Stomach smooth muscle (tissue), 2 donors: ENCODE measurements at regions not wholly inside any gene's neighbourhood (a gene's known extent, or its start where the extent isn't known, plus 50 kb on each side); places are given as distances from the start of the nearest gene placed in this dataset.

Experiments
- H3K27ac ChIP-seq: one replicate; pipeline ENCODE4 v1.7.0; 2013; ENCODE audit warnings: mild to moderate bottlenecking, low read length, inconsistent platforms
- H3K27me3 ChIP-seq, 2 donors: one replicate each; pipeline ENCODE4 v1.7.0; 2013; ENCODE audit warnings: low read length in 2 of 2; ENCODE audit not compliant: insufficient read depth in 2 of 2, control insufficient read depth in 1 of 2
- H3K36me3 ChIP-seq, 2 donors: one replicate each; pipeline ENCODE4 v1.7.0; 2013; ENCODE audit warnings: low read length in 2 of 2; ENCODE audit not compliant: control insufficient read depth in 2 of 2, insufficient read depth in 2 of 2
- H3K4me1 ChIP-seq: one replicate; pipeline ENCODE4 v1.7.0; 2013; ENCODE audit warnings: low read length; ENCODE audit not compliant: control insufficient read depth, insufficient read depth
- H3K4me3 ChIP-seq, 2 donors: one replicate each; pipeline ENCODE4 v1.7.0; 2013; ENCODE audit warnings: low read length in 2 of 2
- H3K9ac ChIP-seq, 2 donors: one replicate each; pipeline ENCODE4 v1.7.0; 2013; ENCODE audit warnings: low read length in 2 of 2, mild to moderate bottlenecking in 1 of 2
- H3K9me3 ChIP-seq, 2 donors: one replicate each; pipeline ENCODE4 v1.7.0; 2013; ENCODE audit warnings: low read length in 2 of 2; ENCODE audit not compliant: control insufficient read depth in 2 of 2
- donor health status: healthy.
- donor health status: Pancreatic carcinoma.

DNA sequence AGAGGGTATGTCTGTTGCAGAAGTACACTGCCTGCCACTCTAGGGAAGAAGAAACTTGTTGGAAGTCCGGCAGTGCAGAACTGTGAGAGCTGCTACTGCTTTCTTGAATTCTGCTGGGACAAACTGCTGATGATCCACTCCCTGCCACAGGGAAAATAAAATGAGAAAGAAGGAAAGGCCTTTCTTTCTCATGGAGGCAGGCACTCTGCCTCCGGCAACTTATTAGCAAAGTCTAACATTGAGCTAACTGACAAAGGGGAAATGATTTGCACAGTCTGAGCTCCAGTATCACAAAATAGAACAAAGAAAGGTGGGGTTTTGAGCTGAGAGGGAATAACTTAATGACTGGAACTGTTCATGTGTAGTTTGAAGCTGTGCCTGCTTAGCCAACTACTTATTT, 134.6 kb downstream of the AASDHPPT start:
- H3K27ac ChIP-seq, result no peak overlapping the region
- no peaks in the 10 kb centered on the region for H3K4me1 ChIP-seq
- H3K36me3 ChIP-seq, result no peaks in the 10 kb centered on the region
- H3K9ac ChIP-seq, result no peak overlapping the region
- H3K9me3 ChIP-seq, result no peaks in the 10 kb centered on the region
- no peaks in the 10 kb centered on the region for H3K27me3 ChIP-seq
- no peak overlapping the region for H3K4me3 ChIP-seq

DNA sequence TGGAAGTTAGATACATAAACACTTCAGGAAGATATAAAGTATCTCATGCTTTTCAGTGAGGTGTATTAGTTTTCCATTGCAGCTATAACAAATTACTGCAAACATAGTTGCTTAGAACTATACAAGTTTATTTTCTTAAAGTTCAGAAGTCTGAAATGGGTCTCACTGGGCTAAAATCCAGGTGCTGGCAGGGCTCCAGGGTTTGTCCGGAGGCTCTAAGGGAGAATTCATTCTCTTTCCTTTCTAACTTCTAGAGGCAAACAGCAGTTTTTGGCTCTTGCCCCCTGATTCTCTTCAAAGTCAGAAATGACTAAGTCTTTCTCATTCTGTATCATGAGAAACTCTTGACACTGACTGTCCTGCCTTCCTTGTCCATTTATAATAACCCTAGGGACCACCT, 138.8 kb downstream of the AASDHPPT start:
- Histone ChIP-seq H3K36me3 (no peaks in the 10 kb centered on the region), H3K27me3 (no peaks in the 10 kb centered on the region), H3K9ac (no peak overlapping the region), H3K27ac (no peak overlapping the region), H3K9me3 (peaks cover 0 to under 1% of the 10 kb centered on the region in 2 donors), H3K4me1 (no peaks in the 10 kb centered on the region), H3K4me3 (no peak overlapping the region)

GRCh38 chr11:106217456-106217855, 140.0 kb downstream of the AASDHPPT start:
- H3K9me3 ChIP-seq, result peaks cover 2 to 7% of the 10 kb centered on the region in 2 donors
- no peaks in the 10 kb centered on the region for H3K27me3 ChIP-seq
- no peaks in the 10 kb centered on the region for H3K4me1 ChIP-seq
- no peak overlapping the region for H3K4me3 ChIP-seq
- no peak overlapping the region for H3K27ac ChIP-seq
- H3K9ac ChIP-seq, result no peak overlapping the region
- H3K36me3 ChIP-seq, result no peaks in the 10 kb centered on the region

- no peak overlapping the region for H3K9ac ChIP-seq
- H3K4me3 ChIP-seq, result no peak overlapping the region
- no peak overlapping the region for H3K27ac ChIP-seq
- no peaks in the 10 kb centered on the region for H3K27me3 ChIP-seq
- no peaks in the 10 kb centered on the region for H3K4me1 ChIP-seq
- no peaks in the 10 kb centered on the region for H3K36me3 ChIP-seq
- H3K9me3 ChIP-seq, result peaks cover 8% of the 10 kb centered on the region in 2 donors
Measured at GRCh38 chr11:106218106-106218505, 140.6 kb downstream of the AASDHPPT start.

DNA sequence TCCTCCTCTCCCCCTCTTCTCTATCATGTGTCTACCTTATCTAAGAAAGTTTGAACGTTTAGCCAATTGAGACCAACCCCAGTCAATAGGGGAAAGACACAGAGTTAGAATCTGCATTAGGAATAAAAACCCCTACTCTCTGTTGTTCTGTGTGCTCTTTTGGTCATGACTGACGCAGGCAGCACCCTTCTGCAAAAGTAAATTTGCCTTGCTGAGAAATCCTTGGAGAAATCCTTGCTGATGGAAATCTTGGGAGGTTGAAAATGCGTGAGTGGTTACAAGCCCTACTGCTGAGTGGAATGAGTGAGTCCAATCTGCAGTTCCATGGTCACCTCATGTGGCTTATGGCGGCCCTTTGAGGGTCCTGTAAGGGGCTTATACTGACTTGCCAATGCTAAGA, 145.2 kb downstream of the AASDHPPT start:
- Histone ChIP-seq H3K4me3 (no peak overlapping the region), H3K27me3 (no peaks in the 10 kb centered on the region), H3K4me1 (no peaks in the 10 kb centered on the region), H3K9me3 (peaks cover 16 to 17% of the 10 kb centered on the region in 2 donors), H3K27ac (no peak overlapping the region), H3K9ac (no peak overlapping the region), H3K36me3 (no peaks in the 10 kb centered on the region)

- Histone ChIP-seq H3K9me3 (peaks cover 16 to 17% of the 10 kb centered on the region in 2 donors), H3K36me3 (no peaks in the 10 kb centered on the region), H3K4me3 (no peak overlapping the region), H3K27me3 (no peaks in the 10 kb centered on the region), H3K9ac (no peak overlapping the region), H3K4me1 (no peaks in the 10 kb centered on the region), H3K27ac (no peak overlapping the region)
Measured at GRCh38 chr11:106224172-106224571, 146.7 kb downstream of the AASDHPPT start.

- H3K27me3 ChIP-seq, result no peaks in the 10 kb centered on the region
- peaks cover 3 to 5% of the 10 kb centered on the region in 2 donors for H3K9me3 ChIP-seq
- no peak overlapping the region for H3K27ac ChIP-seq
- no peak overlapping the region for H3K4me3 ChIP-seq
- no peaks in the 10 kb centered on the region for H3K36me3 ChIP-seq
- no peaks in the 10 kb centered on the region for H3K4me1 ChIP-seq
- no peak overlapping the region for H3K9ac ChIP-seq
Measured at GRCh38 chr11:106228996-106229395, 151.5 kb downstream of the AASDHPPT start.

GRCh38 chr11:106231591-106231990, 154.1 kb downstream of the AASDHPPT start:
- H3K36me3 ChIP-seq, result no peaks in the 10 kb centered on the region
- peaks cover 0 to 5% of the 10 kb centered on the region in 2 donors for H3K9me3 ChIP-seq
- no peak overlapping the region for H3K4me3 ChIP-seq
- no peak overlapping the region for H3K9ac ChIP-seq
- no peaks in the 10 kb centered on the region for H3K27me3 ChIP-seq
- no peak overlapping the region for H3K27ac ChIP-seq
- H3K4me1 ChIP-seq, result no peaks in the 10 kb centered on the region

- Histone ChIP-seq H3K9me3 (peaks cover 0 to 5% of the 10 kb centered on the region in 2 donors), H3K9ac (no peak overlapping the region), H3K36me3 (no peaks in the 10 kb centered on the region), H3K27me3 (no peaks in the 10 kb centered on the region), H3K4me3 (no peak overlapping the region), H3K27ac (no peak overlapping the region), H3K4me1 (no peaks in the 10 kb centered on the region)
Measured at GRCh38 chr11:106233191-106233590, 155.7 kb downstream of the AASDHPPT start.

DNA sequence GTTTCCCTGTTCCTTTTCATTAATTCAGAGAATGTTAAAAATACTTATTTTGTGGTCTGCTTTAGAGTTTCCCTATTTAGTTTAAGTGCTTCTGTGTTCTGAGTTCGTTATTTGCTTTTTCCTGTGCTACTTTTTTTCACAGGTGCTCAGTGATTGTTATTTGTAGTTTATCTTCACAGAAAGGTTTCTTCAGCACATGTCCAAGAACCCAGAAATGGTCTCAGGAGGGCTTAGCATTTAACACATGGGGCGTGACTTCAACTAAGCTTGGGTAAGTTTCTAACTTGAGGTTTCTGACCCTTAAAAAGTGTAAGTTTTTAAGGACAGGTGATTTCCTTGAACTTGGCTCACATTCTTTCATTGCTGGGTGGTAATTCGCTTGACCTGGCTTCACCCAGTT, 157.3 kb downstream of the AASDHPPT start:
- Histone ChIP-seq H3K27ac (no peak overlapping the region), H3K4me3 (no peak overlapping the region), H3K27me3 (no peaks in the 10 kb centered on the region), H3K9ac (no peak overlapping the region), H3K9me3 (peaks cover 0 to 5% of the 10 kb centered on the region in 2 donors), H3K4me1 (no peaks in the 10 kb centered on the region), H3K36me3 (no peaks in the 10 kb centered on the region)

DNA sequence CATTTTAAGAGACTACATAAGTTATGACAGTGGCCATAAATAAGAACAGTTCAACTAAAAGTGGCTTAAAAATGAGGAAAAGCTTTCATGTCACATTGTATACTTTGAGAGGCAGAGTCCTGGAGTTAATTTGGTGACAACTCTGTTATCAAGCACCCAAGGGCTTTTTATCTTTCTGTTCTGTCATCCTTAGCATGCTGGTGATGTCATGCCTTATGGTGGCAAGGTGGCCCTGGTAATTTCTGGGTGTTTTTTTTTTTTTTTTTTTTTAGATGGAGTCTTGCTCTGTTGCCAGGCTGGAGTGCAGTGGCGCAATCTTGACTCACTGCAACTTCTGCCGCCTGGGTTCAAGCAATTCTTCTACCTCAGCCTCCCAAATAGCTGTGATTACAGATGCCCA, 158.8 kb downstream of the AASDHPPT start:
- H3K36me3 ChIP-seq, result no peaks in the 10 kb centered on the region
- H3K9ac ChIP-seq, result no peak overlapping the region
- H3K9me3 ChIP-seq, result no peaks in the 10 kb centered on the region
- no peak overlapping the region for H3K4me3 ChIP-seq
- no peaks in the 10 kb centered on the region for H3K4me1 ChIP-seq
- H3K27ac ChIP-seq, result no peak overlapping the region
- no peaks in the 10 kb centered on the region for H3K27me3 ChIP-seq
